Fibroblast of peridontal ligament (primary cell): ENCODE measurements at regions not wholly inside any gene's neighbourhood (a gene's known extent, or its start where the extent isn't known, plus 50 kb on each side); places are given as distances from the start of the nearest gene placed in this dataset.
"Not testable (repeated sequence)": the region's sequence is repeated elsewhere in the genome, so short reads cannot be mapped to it uniquely, and the experiment has no call there.

Source experiments
- DNase-seq: peaks from one replicate; pipeline ENCODE4 v3.0.0-alpha.2; 2010; ENCODE audit errors: extremely low read depth

DNA sequence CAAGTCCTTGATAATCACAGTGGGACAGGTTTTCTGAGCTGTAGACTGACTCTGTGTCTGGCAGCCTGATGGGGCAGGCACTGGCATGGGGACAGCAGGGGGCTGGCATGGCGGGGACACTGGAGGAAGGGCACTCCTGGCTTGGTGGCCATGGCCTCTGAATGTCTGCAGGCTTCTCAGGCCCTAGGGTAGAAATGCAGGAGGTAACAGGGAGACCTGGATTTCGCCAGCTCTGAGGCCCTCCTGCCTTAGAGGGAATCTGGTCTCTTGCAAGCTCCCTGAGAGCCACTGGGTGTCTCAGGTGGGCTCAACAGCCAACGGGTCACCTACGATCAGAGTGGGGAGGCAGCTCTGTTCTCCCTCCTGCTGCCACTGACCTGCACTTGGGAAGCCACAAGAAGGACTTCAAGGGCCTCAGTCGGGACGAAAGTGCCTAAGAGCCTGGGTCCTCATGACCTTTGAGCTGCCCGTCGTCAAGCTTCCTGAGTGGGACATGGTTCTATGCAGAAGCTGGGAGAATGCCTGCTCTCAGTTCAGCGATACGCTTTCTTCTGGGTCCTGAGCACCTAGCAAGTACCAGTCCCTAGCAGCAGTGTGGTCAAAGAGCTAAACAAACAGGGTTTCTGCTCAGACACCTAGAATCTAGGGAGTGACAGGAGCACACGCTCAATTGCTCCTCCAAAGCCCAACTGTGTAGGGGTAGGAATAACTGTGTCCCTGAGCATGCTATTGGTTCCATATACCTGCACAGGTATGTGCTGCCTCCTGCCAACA is 569.0 kb downstream of the PTPRU start:
- DNase-seq = no peak

GRCh38 chr1:29804181-29804899 is 568.0 kb downstream of the PTPRU start:
- no peak for DNase-seq

DNA sequence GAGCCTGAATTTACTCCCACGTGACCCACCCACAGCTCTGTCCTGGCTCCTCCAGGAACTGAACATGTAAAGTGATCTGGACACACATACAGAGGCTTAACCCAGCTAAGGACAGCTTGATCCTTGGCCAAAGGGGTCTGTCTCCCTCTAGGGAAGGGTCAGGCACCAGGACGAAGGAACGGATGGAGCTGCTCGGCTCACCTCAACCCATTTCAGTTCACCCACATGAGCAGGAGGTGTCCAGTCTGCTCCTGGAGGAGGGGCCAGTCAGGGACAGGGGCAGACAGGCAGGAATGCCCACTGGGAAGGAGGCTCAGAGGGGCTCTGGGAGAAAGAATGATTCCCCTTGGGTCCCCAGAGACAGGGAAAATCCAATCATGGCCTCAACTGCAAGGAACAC is 567.2 kb downstream of the PTPRU start:
- DNase-seq = no peak

DNA sequence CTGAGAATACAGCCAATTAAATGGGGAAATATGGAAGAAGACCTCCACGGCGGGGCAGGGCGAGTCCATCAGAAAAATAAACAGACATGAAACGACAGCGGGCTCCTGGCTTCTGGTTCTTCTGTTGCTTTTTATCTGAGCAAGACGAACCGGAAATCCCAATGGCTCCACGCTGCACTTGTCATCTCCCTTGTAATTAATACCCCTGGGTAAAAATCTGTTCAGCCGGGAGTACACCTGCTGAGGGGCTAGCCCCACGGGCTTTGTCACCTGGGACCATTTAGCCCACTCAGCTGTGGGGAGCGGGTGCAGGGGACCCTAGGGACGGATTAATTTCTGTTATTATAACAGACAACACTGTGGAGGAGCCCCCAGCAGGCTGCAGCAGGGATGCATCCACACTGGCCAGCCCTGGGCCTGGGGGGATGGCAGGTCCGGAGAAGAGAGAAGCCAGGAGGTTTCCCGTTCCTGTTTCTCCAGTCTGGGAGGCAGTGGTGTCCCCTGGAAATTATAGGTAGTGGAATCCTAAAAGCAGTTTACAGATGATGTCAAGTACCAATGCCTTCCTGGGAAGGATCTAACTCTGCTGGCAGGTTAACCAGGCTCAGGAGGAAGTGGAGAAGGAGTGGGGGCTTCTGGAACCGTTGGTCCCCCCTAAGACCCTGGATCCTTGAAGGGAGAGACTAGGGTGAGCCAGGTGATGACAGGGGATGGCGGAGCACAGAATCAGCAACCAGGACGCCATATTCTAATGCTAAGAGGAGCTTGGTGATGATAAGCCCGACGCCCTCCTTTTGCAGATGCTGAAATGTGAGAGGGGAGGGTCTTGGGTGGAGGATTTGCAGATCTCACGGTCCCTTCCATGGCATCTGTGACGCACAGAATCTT is 566.1 kb downstream of the PTPRU start:
- no peak for DNase-seq

DNA sequence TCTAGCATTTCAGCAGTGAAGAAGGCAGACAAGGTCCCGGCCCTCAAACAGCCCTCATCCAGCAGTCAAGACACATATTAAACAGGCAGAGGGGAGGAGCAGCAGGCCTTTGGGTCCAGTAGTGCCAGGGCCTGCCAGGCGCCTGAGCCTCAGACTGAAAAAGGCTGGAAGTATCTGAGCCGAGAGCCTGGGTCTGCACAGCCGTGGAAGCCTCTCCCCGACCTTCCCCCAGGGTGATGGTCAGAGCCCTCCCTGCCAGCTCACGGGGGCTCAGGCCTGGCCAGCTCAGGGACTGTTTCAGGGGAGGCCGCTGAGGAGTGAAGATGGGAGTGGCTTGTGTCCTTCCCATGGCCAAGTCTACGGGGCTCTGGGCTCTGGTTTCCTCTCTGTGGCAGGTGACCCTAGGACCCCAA is 565.2 kb downstream of the PTPRU start:
- no peak for DNase-seq

DNA sequence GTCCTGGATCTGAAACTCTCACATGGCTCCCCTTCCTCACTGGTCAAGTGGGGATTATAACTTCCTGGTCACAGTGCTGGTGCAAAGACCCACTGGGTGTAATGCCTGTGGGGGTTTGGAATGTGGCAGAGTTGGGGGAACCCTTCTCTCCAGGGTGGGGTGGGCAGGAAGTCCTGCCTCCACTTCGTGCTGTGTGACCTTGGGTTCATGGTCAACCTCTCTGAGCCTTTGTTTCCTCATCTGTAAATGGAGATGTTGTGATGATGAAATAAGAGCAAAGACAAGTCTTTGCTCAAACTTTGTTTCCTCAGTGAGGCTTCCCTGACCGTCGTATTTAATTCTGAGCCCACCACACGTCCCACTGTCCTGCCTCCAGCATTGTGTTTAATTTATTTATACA is 564.7 kb downstream of the PTPRU start:
- no peak for DNase-seq

DNA sequence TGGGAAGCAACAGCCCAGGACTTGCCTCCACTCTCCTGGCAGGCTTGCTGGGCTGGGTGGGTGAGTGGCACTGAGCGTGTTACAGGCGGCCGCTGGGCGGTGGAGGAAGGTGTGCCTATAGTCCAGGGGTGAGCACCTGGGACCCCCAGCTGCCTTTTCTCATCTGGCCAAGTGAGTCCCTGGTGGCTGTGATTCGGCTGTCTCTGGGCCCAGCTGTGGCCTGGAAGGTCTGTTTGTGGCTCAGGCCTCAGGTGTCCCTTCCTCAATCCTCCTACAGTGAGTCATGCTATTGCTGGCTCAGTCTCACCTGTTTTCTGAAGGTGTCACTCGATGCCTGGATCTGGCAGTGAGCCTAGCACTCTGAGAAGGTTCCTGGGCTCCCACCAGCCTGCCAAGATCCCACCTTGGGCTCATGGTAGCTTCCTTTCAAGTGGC is 564.2 kb downstream of the PTPRU start:
- DNase-seq = no peak

DNA sequence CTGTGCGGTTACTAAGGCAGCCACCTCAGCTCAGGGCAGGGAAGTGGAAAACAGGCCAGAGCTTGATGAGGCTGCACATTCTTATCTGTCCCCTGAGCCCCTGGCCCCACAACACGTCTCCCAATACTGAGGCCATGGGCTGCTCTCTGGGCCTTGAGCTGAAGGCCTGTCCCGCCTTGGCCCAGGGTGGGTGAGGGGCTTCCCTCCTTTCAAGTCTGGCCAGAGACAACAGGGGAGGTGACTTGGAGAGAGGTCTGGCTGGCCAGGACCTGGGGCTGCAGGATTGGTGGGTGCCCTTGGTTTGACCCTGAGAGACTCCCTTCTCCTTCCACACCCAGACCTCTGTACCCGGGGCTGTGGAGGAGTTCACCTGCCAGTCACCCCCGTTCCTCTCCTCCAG is 563.8 kb downstream of the PTPRU start:
- DNase-seq = no peak

DNA sequence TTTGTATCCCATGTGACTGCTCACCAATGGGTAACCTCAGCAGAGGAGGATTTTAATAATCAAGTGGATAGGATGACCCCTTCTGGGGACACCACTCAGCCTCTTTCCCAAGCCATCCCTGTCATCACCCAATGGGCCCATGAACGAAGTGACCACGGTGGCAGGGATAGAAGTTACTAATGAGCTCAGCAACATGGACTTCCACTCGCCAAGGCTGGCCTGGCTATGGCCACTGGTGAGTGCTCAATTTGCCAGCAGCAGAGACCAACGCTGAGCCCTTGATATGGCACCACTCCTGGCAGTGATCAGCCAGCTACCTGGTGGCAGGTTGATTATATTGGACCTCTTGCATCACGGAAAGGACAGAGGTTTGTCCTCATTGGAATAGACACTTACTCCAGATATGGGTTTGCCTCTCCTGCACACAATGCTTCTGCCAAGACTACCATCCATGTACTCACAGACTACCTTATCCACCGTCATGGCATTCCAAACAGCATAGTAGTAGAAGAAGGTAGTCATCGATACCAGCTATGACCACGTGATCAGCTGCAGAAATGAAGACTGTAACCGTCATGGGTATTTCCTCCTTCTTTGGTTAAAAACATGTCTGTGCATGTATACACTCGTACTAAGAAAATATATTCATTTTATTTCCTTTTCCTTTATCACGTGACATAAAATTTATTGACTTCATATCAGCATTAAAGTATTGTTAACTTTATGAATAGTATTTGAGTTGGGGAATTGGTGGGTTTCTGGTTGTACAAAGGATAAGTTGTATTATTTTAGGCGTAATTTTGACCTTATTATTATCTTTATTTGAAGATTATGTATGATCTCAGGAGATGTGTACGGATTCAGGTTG is 562.6 kb downstream of the PTPRU start:
- no peak for DNase-seq

GRCh38 chr1:29797125-29797524 is 560.8 kb downstream of the PTPRU start:
- not testable (repeated sequence) for DNase-seq

DNA sequence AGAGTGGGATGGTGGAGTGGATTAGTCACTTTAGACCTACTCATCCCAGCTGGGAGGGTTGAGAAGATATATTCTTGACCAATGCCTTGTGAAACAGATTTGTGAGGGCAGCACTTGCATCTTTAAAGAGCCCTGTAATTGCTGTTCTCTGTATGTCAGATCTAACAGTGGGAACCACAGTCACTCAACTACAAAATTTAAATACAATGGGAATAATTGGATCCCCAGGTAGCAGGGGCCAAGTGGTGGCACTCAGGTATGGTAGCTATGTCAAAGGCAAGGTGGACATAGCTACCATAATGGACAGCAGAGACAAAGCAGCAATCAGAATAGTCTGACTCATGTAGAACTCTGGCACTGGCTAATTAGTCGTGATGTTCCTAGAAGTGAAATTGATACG is 559.6 kb downstream of the PTPRU start:
- DNase-seq = not testable (repeated sequence)

- DNase-seq = no peak
Observed at GRCh38 chr1:29793653-29794348, 557.5 kb downstream of the PTPRU start.

DNA sequence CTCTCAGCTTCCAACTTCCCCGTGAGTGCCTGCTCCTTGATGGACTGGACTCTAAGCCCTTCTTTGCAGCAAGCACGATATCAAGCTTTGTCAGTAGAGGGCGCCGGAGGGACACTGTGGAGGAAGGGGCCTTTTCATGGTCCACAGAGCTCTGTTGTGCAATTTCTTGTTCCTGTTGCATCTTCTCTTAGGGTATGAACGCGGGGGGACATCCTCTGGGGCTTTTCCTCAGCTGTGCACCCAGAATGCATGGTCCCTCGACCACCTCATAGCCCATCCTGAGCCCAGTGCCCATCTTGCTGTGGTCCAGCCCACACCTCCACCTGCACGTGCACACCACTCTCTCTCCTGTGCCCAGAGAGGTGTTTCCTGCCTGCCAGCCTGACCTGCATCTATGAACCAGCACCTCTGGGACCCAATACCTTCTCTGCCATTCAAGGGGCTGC is 556.8 kb downstream of the PTPRU start:
- peak; percentile 66 for DNase-seq

GRCh38 chr1:29789910-29790247 is 553.6 kb downstream of the PTPRU start:
- no peak for DNase-seq

DNA sequence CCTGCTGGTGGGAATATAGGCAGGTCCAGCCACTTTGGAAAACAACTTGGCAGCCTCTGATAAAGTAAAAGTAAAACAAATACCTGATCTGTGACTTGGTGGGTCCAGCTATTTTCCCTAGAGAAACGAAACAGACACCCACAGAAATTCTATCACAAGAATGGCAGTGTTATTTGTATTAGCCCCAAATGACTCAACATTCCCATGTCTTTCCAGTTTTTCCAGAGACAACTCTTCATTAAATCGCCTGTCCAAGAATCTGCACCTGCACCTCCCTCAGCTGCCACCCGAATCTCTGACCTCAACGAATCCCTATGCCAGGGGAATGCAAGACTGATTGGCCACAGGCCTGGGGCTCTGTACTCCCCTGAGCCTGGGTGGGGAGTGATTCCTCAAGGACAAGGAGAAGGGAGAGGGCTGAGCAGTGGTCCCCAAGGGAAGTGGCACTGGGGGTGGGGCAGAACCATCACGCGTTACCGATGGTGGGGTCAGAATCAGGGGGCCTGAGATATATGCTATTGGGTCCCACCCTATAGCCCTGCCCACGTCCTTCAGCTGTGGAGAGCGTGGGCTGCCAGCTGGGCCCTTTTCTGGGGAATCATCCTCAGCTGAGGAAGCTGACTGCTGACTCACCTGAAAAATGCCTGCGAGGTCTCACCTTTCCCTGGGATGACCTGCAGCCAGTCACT is 553.0 kb downstream of the PTPRU start:
- DNase-seq = no peak

DNA sequence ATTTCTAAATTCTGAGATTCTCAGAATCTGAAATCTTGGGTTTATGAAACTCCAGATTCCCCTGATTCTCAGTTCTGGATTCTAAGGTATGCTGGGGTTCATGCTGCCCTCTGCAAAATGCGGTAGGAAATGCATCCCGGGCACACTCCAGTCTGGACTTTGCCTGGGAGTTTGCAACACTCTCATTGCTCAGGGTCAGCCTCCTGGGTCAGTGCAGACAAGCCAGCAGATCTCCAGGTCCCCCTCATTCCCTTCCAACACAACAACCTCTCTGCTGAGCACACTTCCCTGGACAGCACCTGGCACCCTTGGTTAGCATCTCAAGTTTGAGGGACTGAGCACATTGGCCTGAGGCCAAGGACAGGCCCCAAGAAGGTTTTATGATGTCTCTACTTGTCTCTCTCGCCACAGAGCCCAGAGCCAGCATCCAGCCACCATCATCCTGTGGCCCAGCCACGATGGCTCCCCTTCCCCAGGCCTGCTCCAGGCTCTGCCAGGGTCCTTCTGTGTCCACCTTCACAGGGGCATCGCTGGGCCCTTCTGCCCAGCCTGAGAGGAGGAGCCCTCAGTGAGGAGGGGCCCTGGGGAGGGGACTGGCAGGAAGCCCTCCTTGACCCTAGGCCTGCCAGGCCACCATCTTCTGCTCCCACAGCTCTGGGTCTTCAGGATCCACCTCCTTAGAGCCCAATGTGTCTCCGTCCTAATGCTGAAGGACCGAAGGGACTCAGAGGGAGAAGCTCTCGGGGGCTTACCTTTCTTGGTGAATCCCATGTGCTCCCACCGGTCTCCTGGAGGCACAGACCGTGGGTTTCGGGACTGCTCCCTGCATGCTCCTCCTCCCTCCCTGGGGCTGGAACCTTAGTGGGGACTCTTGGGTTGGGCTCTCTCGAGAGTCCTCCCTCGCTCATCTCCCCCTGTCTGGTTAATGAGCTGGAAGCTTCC is 550.7 kb downstream of the PTPRU start:
- DNase-seq = peak; percentile 2

DNA sequence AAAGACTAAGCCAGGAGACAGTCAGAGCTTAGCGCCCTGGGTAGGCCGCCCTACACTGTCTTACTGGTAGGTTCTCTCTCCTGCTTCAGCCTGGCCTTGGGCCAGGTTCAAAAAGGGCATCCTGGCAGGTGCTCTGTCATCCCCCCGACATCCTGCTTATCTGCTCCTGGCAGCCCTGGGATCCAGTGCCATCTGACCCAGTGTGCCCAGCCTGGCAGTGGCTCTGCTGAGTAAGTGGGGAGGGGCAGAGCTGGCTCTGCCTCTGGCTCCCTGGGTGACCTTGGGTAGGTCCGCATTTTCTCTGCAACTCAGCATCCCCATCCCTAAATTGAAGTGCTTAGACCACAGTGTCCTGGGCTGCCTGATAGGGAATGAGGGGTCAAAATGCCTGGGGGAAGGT is 549.9 kb downstream of the PTPRU start:
- DNase-seq = no peak

- DNase-seq = no peak
Observed at GRCh38 chr1:29785554-29785953, 549.2 kb downstream of the PTPRU start.

- DNase-seq = no peak
Observed at GRCh38 chr1:29785137-29785527, 548.8 kb downstream of the PTPRU start.
